ENCODE measurements at regions not wholly inside any gene's neighbourhood (a gene's known extent, or its start where the extent isn't known, plus 50 kb on each side); places are given as distances from the start of the nearest gene placed in this dataset.

GRCh38 chr5:20522905-20523482, 535.0 kb upstream of the CDH18 start:
- Histone ChIP-seq H4K20me1 (replicated peaks; ENCODE audit: control insufficient read depth, extremely low read depth, insufficient read depth, low read length) (no peaks in the 10 kb centered on the region), H3K27ac (ENCODE audit: insufficient read depth, low read depth, low read length) (no peak overlapping the region), H3K4me1 (ENCODE audit: control insufficient read depth, extremely low read depth, insufficient read depth, low read length) (no peaks in the 10 kb centered on the region), H3K9me1 (replicated peaks; ENCODE audit: control insufficient read depth, extremely low read depth, insufficient read depth, low read length) (no peaks in the 10 kb centered on the region), H3K36me3 (ENCODE audit: control insufficient read depth in 2 of 2, extremely low read depth in 1 of 2, insufficient read depth in 2 of 2, low read length in 2 of 2) (no peaks in the 10 kb centered on the region), H2AFZ (ENCODE audit: low read depth, low read length) (no peak overlapping the region), H3K9me3 (replicated peaks; ENCODE audit: control insufficient read depth, insufficient read depth, low read length) (peaks cover 6% of the 10 kb centered on the region), H3K4me2 (ENCODE audit: insufficient read depth, low read length) (no peak overlapping the region), H3K79me2 (ENCODE audit: control insufficient read depth, insufficient read depth, low read length) (no peaks in the 10 kb centered on the region), H3K27me3 (ENCODE audit: control insufficient read depth in 2 of 2, insufficient read depth in 2 of 2, low read length in 2 of 2) (no peaks in the 10 kb centered on the region), H3K9ac (replicated peaks; ENCODE audit: extremely low read depth, insufficient read depth, low read length) (no peak overlapping the region), H3K4me3 (replicated peaks in 1 of 3; ENCODE audit: insufficient read depth in 1 of 3, low read depth in 1 of 3, low read length in 3 of 3) (no peak overlapping the region)
- no TSS peak for BruUV-seq (replicated peaks)
- intact Hi-C loops (cut with micrococcal nuclease) (no loop called here), dilution Hi-C loops (cut with MboI; ENCODE audit: extremely low pct_ligation_motif_present, low sequenced_read_pairs) (no loop called here)
- no peak for TF ChIP-seq POLR2AphosphoS5 (IDR thresholded peaks at IDR 0.05; ENCODE audit: insufficient read depth, low read depth, low read length)
- TF ChIP-seq MAX (IDR thresholded peaks at IDR 0.05; ENCODE audit: insufficient read depth, insufficient read length) = no peak
- no peak for TF ChIP-seq GATA2 (IDR thresholded peaks at IDR 0.05; ENCODE audit: insufficient read depth, insufficient read length, low read depth, low read length)
- TF ChIP-seq CTCF (IDR thresholded peaks at IDR 0.05; ENCODE audit: extremely low read depth in 1 of 2, insufficient read depth in 1 of 2, low read depth in 1 of 2, low read length in 2 of 2) = no peak
- no peak for TF ChIP-seq MYC (IDR thresholded peaks at IDR 0.05; ENCODE audit: low read depth, low read length)
- no peak for TF ChIP-seq POLR2A (IDR thresholded peaks at IDR 0.05; ENCODE audit: low read depth, low read length)
- no peak for TF ChIP-seq JUN (IDR thresholded peaks at IDR 0.05; ENCODE audit: borderline replicate concordance, insufficient read depth, insufficient read length, low read depth)
- no peak for TF ChIP-seq FOS (IDR thresholded peaks at IDR 0.05; ENCODE audit: borderline replicate concordance, insufficient read depth, low read length)
- no peak for TF ChIP-seq EZH2 (IDR thresholded peaks at IDR 0.05; ENCODE audit: borderline replicate concordance, low read depth, low read length, severe bottlenecking)
- ChIA-PET CTCF (no interaction called here), POLR2A (no interaction called here)
- no peak for DNase-seq (ENCODE audit: low read depth, low spot score)
- FAIRE-seq = no peak

Data from endothelial cell of umbilical vein (primary cell).